Hematopoietic multipotent progenitor cell treated with erythropoietin and hydrocortisone succinate and interleukin-3 and kit ligand, for 6 days (in vitro differentiated cells): ENCODE measurements at regions not wholly inside any gene's neighbourhood (a gene's known extent, or its start where the extent isn't known, plus 50 kb on each side); places are given as distances from the start of the nearest gene placed in this dataset.

Source experiments
- DNase-seq: peaks from one replicate; pipeline ENCODE4 v3.0.0-alpha.2; 2015

DNA sequence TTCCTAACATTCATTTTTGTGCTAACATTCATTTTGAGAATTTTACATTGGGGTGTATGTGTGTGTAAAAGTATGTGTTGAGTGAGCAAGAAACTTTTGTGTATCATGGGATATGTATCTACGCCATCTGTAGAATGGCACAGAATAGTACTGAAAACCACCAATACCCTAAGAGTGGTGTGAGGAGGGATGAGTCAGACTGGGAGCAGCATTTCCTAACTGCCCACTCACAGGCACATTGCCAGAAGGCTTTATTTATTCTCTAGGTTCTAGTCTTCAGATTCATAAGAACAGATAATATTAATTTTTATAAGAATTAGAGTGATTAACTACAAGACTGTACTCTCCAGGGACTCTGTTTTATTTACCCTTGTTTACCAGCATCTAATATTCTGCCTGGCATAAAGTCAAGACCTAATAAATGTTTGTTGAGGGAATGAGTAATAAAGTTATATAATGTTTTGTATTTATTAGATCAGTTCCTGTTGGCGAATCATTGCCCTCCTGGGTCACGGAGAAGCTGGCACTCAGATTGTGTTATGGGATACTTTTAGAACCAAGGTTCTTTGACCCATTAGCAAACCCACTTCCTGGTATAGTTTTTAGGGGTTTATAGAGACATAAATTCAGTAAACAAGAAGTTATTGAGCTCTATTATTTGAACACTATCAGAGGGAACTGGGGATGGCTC is 159.1 kb upstream of the PPP2R2B start:
- no peak for DNase-seq

GRCh38 chr5:147040856-147041255 is 162.3 kb upstream of the PPP2R2B start:
- no peak for DNase-seq

GRCh38 chr5:147044572-147045273 is 166.2 kb upstream of the PPP2R2B start:
- no peak for DNase-seq

GRCh38 chr5:147045290-147045689 is 166.7 kb upstream of the PPP2R2B start:
- no peak for DNase-seq

GRCh38 chr5:147046281-147046680 is 167.7 kb upstream of the PPP2R2B start:
- DNase-seq = no peak

- no peak for DNase-seq
These were observed 168.3 kb upstream of the PPP2R2B start for GRCh38 chr5:147046894-147047293.

GRCh38 chr5:147049764-147050163 is 171.2 kb upstream of the PPP2R2B start:
- DNase-seq = no peak

- no peak for DNase-seq
These were observed 171.6 kb upstream of the PPP2R2B start for GRCh38 chr5:147050172-147050571.

DNA sequence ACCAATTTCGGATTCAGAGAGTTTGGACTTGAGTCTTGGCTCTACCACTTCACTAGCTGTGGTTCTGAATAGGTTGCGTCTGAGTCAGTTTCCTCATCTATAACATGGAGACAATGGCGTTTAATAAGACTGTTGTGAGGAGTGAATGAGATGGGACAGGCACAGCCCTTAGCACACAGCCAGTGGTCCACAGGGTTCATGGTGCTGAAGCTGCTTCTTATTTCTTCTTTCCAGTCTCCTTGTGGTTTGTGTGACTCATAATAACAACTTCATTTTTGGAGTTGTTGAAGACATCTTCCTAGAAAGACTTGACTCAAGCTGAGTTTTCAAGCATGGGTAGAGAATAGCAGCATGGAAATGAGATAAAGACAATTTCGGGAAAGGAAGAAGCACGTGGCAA is 172.6 kb upstream of the PPP2R2B start:
- DNase-seq = no peak

- DNase-seq = no peak
These were observed 174.0 kb upstream of the PPP2R2B start for GRCh38 chr5:147052519-147052918.

DNA sequence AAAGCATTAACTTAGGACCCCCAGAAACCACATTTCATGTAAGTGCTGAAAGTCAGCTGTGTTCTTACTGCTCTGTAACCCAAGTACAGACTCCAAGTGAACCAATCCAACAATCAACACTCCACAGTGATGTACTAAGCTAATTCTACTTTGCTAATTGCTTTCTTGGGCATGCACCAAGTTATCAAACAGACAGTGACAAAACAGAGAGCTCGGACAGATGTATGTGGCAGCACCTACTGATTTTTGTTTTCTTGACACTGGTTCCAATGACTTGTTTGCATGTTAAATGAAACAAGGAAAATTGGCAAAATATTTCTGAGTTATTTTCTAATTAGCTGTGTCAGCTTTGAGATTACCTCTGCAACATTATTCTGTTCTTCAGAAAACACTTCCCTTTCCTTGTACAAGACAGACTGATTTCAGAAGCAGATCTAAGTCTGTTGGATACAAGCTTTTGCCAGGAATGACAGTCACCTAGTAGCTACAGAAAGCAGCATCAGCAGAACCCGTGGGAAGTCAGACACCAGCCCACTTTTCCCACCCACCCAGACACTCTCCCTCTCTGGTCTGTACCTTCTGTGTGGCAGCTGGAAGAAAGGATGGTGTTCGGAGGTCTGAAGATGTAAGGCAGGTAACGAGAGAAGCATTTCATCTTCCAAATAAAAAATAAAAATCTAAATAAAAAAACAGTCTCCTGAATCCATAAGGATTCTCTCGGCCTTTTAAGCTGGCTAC is 176.7 kb upstream of the PPP2R2B start:
- DNase-seq = no peak

- DNase-seq = no peak
These were observed 177.5 kb upstream of the PPP2R2B start for GRCh38 chr5:147055850-147056566.

DNA sequence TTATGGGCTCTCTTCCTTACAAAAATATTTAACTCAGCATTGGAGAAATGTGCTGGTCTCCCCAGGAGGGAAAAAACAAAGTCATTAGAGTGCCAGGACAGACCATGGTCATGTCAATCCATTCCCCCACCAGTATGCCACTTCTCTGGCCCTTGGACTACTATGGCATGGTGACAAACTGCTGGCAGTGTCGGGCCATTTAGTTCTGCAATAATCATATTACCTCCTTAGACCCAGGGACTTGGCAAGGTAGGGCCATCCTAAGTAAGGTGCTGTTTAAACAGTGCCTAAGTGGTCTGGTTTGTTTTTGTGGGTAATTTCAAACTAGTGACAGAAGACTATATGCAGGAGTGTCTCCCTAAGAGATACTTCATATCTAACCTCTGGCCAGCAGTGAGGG is 177.8 kb upstream of the STK32A start:
- no peak for DNase-seq

GRCh38 chr5:147061431-147061830 is 173.4 kb upstream of the STK32A start:
- DNase-seq = no peak

DNA sequence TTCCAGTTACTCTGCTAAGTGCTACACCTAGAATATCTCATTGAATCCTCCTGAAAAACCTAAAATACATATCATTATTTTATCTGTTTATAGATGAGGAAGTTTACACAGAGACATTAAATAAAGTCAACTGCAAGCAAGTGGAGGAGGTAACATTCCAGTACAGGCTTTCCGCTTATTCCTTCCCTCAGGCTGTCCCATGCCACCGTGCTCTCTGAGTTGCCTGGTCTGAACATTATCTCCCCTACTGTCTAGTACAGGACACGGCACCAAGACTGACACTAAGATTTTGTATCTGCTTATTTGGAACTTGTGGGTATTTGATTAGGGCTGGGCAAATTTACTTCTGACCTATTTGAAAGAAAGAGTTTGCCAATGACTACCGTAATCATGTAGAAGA is 172.4 kb upstream of the STK32A start:
- no peak for DNase-seq

DNA sequence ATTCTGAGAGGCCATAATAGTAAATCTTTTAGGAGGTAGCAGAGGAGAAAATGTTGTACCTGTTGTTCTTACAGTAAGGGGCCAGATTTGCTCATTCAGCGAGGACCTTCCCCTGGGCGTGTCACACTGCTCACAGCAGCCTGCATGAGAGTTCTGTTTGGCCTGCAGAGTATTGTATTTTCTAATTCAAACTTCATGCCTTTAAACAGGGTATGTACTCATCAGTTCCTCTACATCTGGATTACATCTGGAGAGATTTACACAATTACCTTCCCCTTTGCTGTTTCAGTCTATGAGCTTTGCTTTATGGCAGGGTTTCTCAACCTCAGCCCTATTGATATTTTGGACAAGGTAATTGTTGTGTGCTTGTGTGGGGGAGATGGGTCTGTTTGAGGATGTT is 170.9 kb upstream of the STK32A start:
- no peak for DNase-seq

GRCh38 chr5:147065071-147065470 is 169.8 kb upstream of the STK32A start:
- no peak for DNase-seq

DNA sequence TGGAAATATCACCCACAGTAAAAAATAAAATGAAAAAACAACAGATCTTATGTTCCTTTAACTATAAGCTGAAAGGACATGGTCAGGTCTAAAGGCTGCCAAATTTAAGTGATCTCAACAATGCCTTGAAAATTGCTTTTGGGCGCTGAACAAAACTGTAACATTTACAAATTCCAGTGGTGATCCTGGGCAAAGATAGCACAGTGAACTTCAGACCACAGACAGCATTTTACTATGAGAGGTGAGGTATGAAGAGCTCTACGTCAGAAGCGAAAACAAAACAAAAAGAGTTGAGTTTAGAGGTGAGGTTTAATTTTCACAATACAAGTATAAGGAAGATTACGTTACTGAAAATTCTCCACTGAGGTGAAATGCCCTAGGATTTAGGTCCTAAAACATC is 165.8 kb upstream of the STK32A start:
- no peak for DNase-seq

- no peak for DNase-seq
These were observed 162.2 kb upstream of the STK32A start for GRCh38 chr5:147072622-147073021.

DNA sequence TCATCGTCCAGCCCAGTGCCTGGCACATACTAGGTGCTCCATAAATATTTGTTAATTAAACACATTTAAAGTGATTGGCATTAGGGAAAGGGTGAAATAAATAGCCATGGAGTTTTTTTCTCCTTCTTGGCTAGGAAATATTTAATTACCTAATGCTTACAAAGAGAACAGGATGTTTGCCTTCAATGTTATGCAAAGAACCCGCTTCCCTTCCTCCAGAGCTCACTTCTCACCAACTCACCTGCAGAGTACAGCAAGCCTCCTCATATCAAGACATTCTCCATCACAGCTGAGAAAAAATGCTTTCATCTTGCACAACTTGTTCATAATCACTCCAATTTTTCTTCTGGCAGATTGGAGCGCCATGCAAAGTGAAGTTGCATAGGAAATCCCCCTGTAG is 161.7 kb upstream of the STK32A start:
- no peak for DNase-seq

- no peak for DNase-seq
These were observed 159.6 kb upstream of the STK32A start for GRCh38 chr5:147075187-147075586.

- no peak for DNase-seq
These were observed 154.4 kb upstream of the STK32A start for GRCh38 chr5:147080391-147080790.

DNA sequence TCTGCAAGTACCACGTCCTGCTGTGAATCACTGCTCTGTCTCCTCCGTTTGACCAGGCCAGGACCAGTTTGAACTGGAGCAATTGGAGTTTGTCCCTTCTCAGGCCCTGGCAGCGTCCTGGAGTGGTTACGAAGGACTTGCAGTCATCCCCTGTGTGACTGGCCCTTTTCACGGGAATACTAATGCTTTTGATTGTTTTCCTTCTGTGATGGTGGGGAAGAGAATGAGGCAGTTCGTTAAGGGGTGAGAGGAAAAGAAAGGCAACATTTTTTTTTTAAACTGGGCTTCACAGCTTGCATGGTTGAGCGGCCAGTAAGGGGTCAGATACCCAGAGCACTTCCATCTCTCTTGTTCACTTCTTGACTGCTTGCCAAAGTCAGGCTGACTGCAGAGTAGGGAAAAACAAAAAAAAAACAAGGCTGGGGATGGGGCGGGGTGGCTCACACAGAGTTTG is 153.5 kb upstream of the STK32A start:
- DNase-seq = no peak
